ENCODE measurements at regions not wholly inside any gene's neighbourhood (a gene's known extent, or its start where the extent isn't known, plus 50 kb on each side); places are given as distances from the start of the nearest gene placed in this dataset.

GRCh38 chr3:187906416-187906815 is 161.1 kb upstream of the BCL6 start:
- DNase-seq = no peak

GRCh38 chr3:187906920-187907319 is 161.7 kb upstream of the BCL6 start:
- no peak for DNase-seq

- DNase-seq = no peak
These were observed 164.6 kb upstream of the BCL6 start for GRCh38 chr3:187909866-187910265.

- no peak for DNase-seq
These were observed 166.7 kb upstream of the BCL6 start for GRCh38 chr3:187912007-187912406.

GRCh38 chr3:187913617-187914033 is 168.4 kb upstream of the BCL6 start:
- no peak for DNase-seq

GRCh38 chr3:187914231-187914630 is 169.0 kb upstream of the BCL6 start:
- no peak for DNase-seq

GRCh38 chr3:187916072-187916471 is 170.8 kb upstream of the BCL6 start:
- no peak for DNase-seq

- DNase-seq = no peak
These were observed 172.9 kb upstream of the BCL6 start for GRCh38 chr3:187918081-187918644.

GRCh38 chr3:187919048-187919447 is 173.8 kb upstream of the BCL6 start:
- DNase-seq = peak; percentile 77

- no peak for DNase-seq
These were observed 174.3 kb upstream of the BCL6 start for GRCh38 chr3:187919544-187919943.

GRCh38 chr3:187920030-187920429 is 174.8 kb upstream of the BCL6 start:
- no peak for DNase-seq

- DNase-seq = no peak
These were observed 175.6 kb upstream of the BCL6 start for GRCh38 chr3:187920913-187921312.

- DNase-seq = no peak
These were observed 176.3 kb upstream of the BCL6 start for GRCh38 chr3:187921391-187922074.

- no peak for DNase-seq
These were observed 177.6 kb upstream of the BCL6 start for GRCh38 chr3:187922704-187923416.

- no peak for DNase-seq
These were observed 179.4 kb upstream of the BCL6 start for GRCh38 chr3:187924651-187925050.

GRCh38 chr3:187925326-187925725 is 180.1 kb upstream of the BCL6 start:
- DNase-seq = no peak

GRCh38 chr3:187926620-187927019 is 181.4 kb upstream of the BCL6 start:
- no peak for DNase-seq

- no peak for DNase-seq
These were observed 182.3 kb upstream of the BCL6 start for GRCh38 chr3:187927565-187927964.

- DNase-seq = no peak
These were observed 184.0 kb upstream of the BCL6 start for GRCh38 chr3:187929112-187929816.

GRCh38 chr3:187930021-187930420 is 184.8 kb upstream of the BCL6 start:
- DNase-seq = no peak

GRCh38 chr3:187931101-187931500 is 185.8 kb upstream of the BCL6 start:
- DNase-seq = no peak

- no peak for DNase-seq
These were observed 186.6 kb upstream of the BCL6 start for GRCh38 chr3:187931770-187932278.

GRCh38 chr3:187932530-187932929 is 187.3 kb upstream of the BCL6 start:
- DNase-seq = no peak

Data from activated CD8-positive, alpha-beta memory T cell treated with anti-CD3 and anti-CD28 coated beads for 24 hours (primary cell).